OCI-LY3 (cell line): ENCODE measurements at regions not wholly inside any gene's neighbourhood (a gene's known extent, or its start where the extent isn't known, plus 50 kb on each side); places are given as distances from the start of the nearest gene placed in this dataset.

Source experiments
- EZH2phosphoT487 ChIP-seq: fragments of 200-600 bp; shearing (Covaris generic); IDR thresholded peaks from 2 replicates; pipeline ENCODE4 v1.6.1; 2018; ENCODE audit warnings: antibody characterized with exemption, mixed run types, low read depth
- TF ChIP-seq, protein P1 (sequence below): fragments of 200-600, 300-600 bp; sonication (generic); IDR thresholded peaks from 2 replicates; pipeline ENCODE4 v1.5.1; 2014; ENCODE audit warnings: antibody characterized with exemption, low read length, low read depth

DNA sequence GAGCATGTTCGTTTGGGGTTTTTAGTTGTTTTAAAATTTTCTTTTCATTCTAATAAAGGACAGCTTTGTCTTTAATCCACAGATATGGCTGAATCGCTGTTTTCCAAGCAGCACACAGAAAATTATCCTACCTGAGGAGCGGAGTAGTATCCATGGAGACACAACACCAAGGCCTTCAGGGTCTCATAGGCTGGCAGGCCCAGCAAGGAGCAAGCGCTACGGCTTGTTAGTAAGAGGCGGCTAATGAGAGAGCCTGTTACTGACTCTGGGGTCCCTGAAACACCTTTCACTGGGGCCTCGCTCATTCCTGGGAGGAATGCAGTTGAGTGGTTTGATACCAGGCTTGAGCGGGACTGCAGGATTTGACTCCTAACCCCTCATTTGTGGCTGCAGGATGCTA is 303.8 kb upstream of the CDH4 start:
- TF ChIP-seq, protein P1, sequence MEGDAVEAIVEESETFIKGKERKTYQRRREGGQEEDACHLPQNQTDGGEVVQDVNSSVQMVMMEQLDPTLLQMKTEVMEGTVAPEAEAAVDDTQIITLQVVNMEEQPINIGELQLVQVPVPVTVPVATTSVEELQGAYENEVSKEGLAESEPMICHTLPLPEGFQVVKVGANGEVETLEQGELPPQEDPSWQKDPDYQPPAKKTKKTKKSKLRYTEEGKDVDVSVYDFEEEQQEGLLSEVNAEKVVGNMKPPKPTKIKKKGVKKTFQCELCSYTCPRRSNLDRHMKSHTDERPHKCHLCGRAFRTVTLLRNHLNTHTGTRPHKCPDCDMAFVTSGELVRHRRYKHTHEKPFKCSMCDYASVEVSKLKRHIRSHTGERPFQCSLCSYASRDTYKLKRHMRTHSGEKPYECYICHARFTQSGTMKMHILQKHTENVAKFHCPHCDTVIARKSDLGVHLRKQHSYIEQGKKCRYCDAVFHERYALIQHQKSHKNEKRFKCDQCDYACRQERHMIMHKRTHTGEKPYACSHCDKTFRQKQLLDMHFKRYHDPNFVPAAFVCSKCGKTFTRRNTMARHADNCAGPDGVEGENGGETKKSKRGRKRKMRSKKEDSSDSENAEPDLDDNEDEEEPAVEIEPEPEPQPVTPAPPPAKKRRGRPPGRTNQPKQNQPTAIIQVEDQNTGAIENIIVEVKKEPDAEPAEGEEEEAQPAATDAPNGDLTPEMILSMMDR = no peak
- no peak for TF ChIP-seq EZH2phosphoT487
